ENCODE measurements at regions not wholly inside any gene's neighbourhood (a gene's known extent, or its start where the extent isn't known, plus 50 kb on each side); places are given as distances from the start of the nearest gene placed in this dataset.

DNA sequence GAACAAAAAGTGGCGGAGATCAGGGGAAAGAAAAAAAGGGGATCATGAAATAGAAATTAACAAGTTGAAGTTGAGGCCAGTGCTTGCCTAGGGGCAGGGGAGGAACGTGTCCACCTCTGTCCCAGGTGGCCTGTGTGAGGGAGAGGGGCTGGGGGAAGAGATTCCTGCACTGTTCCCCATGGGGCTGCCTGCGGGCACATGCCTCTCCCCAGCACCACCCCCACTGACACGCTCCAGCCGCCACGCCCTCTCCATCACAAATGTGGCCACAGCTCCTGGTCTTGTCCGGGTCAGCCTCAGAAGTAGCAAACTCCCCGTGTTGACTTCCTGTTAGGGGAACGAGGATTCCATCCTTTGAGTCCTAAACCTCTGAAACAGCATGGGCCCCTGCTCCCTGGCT lies 161.2 kb downstream of the GLI2 start:
- TF ChIP-seq, protein P1, sequence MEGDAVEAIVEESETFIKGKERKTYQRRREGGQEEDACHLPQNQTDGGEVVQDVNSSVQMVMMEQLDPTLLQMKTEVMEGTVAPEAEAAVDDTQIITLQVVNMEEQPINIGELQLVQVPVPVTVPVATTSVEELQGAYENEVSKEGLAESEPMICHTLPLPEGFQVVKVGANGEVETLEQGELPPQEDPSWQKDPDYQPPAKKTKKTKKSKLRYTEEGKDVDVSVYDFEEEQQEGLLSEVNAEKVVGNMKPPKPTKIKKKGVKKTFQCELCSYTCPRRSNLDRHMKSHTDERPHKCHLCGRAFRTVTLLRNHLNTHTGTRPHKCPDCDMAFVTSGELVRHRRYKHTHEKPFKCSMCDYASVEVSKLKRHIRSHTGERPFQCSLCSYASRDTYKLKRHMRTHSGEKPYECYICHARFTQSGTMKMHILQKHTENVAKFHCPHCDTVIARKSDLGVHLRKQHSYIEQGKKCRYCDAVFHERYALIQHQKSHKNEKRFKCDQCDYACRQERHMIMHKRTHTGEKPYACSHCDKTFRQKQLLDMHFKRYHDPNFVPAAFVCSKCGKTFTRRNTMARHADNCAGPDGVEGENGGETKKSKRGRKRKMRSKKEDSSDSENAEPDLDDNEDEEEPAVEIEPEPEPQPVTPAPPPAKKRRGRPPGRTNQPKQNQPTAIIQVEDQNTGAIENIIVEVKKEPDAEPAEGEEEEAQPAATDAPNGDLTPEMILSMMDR (conservative IDR thresholded peaks at IDR 0.05; ENCODE audit: low read length): no peak
- TF ChIP-seq EZH2phosphoT487 (IDR thresholded peaks at IDR 0.05; ENCODE audit: borderline replicate concordance): no peak
